Heart right ventricle (tissue), 16 donors: ENCODE measurements at regions not wholly inside any gene's neighbourhood (a gene's known extent, or its start where the extent isn't known, plus 50 kb on each side); places are given as distances from the start of the nearest gene placed in this dataset.

Source experiments
- ATAC-seq, 8 donors: fragments of 200-7000 bp; cut with Tn5 transposase; one replicate each; pipeline ENCODE4 v1.9.1; 2020; ENCODE audit warnings: mild to moderate bottlenecking in 8 of 8, moderate library complexity in 8 of 8, moderate number of reproducible peaks in 1 of 8
- DNase-seq, 2 donors: peaks; one replicate each; pipeline ENCODE4 v3.0.0-alpha.2; 2020
- H3K27ac ChIP-seq, 10 donors: fragments of 200-600 bp; sonication (generic) in 2 of 10; one replicate each; pipeline versions ENCODE4 v1.5.0 to v1.8.0; 2020 to 2022; ENCODE audit warnings: mild to moderate bottlenecking in 3 of 10
- H3K27me3 ChIP-seq, 7 donors: fragments of 200-600 bp; one replicate each; pipeline ENCODE4 v1.8.0; 2021 to 2022; ENCODE audit warnings: mild to moderate bottlenecking in 2 of 7
- H3K36me3 ChIP-seq, 9 donors: fragments of 200-600 bp; sonication (generic) in 1 of 9; one replicate each; pipeline versions ENCODE4 v1.5.0 to v1.8.0; 2020 to 2022; ENCODE audit warnings: mild to moderate bottlenecking in 2 of 9
- H3K4me1 ChIP-seq, 9 donors: fragments of 200-600 bp; sonication (generic) in 1 of 9; one replicate each; pipeline versions ENCODE4 v1.5.0 to v1.8.0; 2020 to 2022; ENCODE audit warnings: mild to moderate bottlenecking in 4 of 9
- H3K4me3 ChIP-seq, 10 donors: fragments of 200-600 bp; sonication (generic) in 2 of 10; one replicate each; pipeline versions ENCODE4 v1.5.0 to v1.8.0; 2020 to 2022; ENCODE audit warnings: mild to moderate bottlenecking in 7 of 10, moderate library complexity in 2 of 10
- H3K9me3 ChIP-seq, 11 donors: fragments of 200-600 bp in 10 of 11; sonication (generic) in 2 of 11; one replicate each; pipeline versions ENCODE4 v1.5.0 to v1.8.0; 2013 to 2022; ENCODE audit warnings: mild to moderate bottlenecking in 2 of 11, control low read depth in 1 of 11, moderate library complexity in 1 of 11
- WGBS, 2 donors: extraction: QIAGEN DNeasy Blood & Tissue Kit; methylation state at CpG; one replicate each; pipeline ENCODE4 v1.1.7; 2013; ENCODE audit warnings: inconsistent platforms in 1 of 2; 5-methylcytosine and 5-hydroxymethylcytosine counted together
- intact Hi-C, 10 donors: fragments of 100-400 bp; cut with DNase I; formaldehyde crosslinking; loops; one replicate each; pipeline versions ENCODE4 v1.11.1 to v1.14.2; 2022
- TF ChIP-seq, protein P1 (sequence below), 9 donors: fragments of 200-600 bp; sonication (generic) in 2 of 9; IDR thresholded peaks; one replicate each; pipeline versions ENCODE4 v1.5.0 to v1.8.0; 2021 to 2022; ENCODE audit warnings: antibody characterized with exemption in 9 of 9, mild to moderate bottlenecking in 5 of 9, moderate library complexity in 1 of 9
- donor health status: Arrhythmogenic right ventricular cardiomyopathy.
- donor health status: ischemic (EF 13 %, LVEDD 7.1; RV severe dilation, severe dysfunction).
- donor health status: healthy with polysubstance abuse.
- donor health status: DM: no; HTN: yes; CAD: no.
- donor health status: DM: no; HTN: no; CAD: no.
- donor health status: ischemic (EF 25% LVEDD 6.9; RV normal size, moderate dysfunction).
- donor health status: ischemic (EF 25% LVEDD 5.7; RV mildly dilated, moderate dysfunction).
- donor health status: healthy.
- donor health status: DM: yes; HTN: yes; CAD: no.
- donor health status: Ischemic cardiomyopathy.
- donor health status: ischemic (EF 35%, LVEDD 5.7; RV mildly dilated, moderate dysfunction).
- donor health status: nonischemic (EF 11% LVEDD 7.7; RV severe dilation, severe dysfunction).
- donor health status: DM: yes; HTN: yes; CAD: no.
- donor health status: PGD.
- donor health status: ischemic (EF 29% LVEDD 5.4; RV normal size, mild dysfunction).
- donor health status: nonischemic (EF 23%, LVEDD 6.1; RV moderate dilation, normal function).

DNA sequence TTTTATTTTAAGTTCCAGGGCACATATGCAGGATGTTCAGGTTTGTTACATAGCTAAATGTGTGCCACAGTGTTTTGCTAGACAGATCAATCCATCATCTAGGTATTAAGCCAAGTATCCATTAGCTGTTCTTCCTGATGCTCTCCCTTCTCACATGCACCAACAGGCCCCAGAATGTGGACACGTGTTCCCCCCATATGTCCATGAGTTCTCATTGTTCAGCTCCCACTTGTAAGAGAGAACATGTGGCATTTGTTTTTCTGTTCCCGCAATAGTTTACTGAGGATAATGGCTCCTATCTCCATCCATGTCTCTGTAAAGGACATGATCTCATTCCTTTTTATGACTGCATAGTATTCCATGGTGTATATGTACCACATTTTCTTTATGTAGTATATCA is 374.8 kb upstream of the FAT1 start:
- ATAC-seq = no peak
- H3K4me1 ChIP-seq = no peaks in the 10 kb centered on the region
- H3K9me3 ChIP-seq = peaks cover 0 to 23% (median 3%) of the 10 kb centered on the region in 11 donors
- intact Hi-C loops = no loop called here
- no peak overlapping the region for H3K4me3 ChIP-seq
- H3K27me3 ChIP-seq = peaks cover 0 to 4% (median 0%) of the 10 kb centered on the region in 7 donors
- TF ChIP-seq, protein P1, sequence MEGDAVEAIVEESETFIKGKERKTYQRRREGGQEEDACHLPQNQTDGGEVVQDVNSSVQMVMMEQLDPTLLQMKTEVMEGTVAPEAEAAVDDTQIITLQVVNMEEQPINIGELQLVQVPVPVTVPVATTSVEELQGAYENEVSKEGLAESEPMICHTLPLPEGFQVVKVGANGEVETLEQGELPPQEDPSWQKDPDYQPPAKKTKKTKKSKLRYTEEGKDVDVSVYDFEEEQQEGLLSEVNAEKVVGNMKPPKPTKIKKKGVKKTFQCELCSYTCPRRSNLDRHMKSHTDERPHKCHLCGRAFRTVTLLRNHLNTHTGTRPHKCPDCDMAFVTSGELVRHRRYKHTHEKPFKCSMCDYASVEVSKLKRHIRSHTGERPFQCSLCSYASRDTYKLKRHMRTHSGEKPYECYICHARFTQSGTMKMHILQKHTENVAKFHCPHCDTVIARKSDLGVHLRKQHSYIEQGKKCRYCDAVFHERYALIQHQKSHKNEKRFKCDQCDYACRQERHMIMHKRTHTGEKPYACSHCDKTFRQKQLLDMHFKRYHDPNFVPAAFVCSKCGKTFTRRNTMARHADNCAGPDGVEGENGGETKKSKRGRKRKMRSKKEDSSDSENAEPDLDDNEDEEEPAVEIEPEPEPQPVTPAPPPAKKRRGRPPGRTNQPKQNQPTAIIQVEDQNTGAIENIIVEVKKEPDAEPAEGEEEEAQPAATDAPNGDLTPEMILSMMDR (IDR thresholded peaks at IDR 0.05) = no peak
- H3K36me3 ChIP-seq = no peaks in the 10 kb centered on the region
- no peak overlapping the region for H3K27ac ChIP-seq
- DNase-seq = no peak
- WGBS, 2 donors = 42 to 44% methylated on average over 2 of the region's 2 CpGs

DNA sequence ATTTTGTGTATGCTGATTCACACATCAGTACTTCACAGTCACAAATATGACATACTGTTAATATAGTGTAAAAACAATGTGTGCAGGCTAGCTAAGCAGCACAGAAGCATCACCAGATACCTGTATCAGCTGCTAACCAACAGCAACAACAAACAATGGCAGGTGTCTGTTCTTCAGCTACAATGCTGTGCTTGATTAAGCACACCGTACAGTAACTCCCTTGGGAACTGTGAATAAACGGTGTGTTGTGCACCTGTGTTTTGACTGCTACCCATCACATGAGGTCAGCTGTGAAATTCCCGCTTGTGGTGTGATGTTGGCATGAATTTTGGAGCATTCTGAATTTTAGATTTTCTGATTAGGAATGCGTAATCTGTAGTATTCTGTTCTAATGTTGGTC is 379.7 kb upstream of the FAT1 start:
- peaks cover 0 to 8% (median 0%) of the 10 kb centered on the region in 11 donors for H3K9me3 ChIP-seq
- H3K36me3 ChIP-seq = no peaks in the 10 kb centered on the region
- intact Hi-C loops = no loop called here
- no peak for ATAC-seq
- no peak overlapping the region for H3K4me3 ChIP-seq
- 75 to 86% methylated on average over 4 of the region's 4 CpGs for WGBS, 2 donors
- DNase-seq = no peak
- no peak overlapping the region for H3K27ac ChIP-seq
- TF ChIP-seq, protein P1 (IDR thresholded peaks at IDR 0.05) = no peak
- H3K4me1 ChIP-seq = no peaks in the 10 kb centered on the region
- H3K27me3 ChIP-seq = peaks cover 0 to 5% (median 0%) of the 10 kb centered on the region in 7 donors

DNA sequence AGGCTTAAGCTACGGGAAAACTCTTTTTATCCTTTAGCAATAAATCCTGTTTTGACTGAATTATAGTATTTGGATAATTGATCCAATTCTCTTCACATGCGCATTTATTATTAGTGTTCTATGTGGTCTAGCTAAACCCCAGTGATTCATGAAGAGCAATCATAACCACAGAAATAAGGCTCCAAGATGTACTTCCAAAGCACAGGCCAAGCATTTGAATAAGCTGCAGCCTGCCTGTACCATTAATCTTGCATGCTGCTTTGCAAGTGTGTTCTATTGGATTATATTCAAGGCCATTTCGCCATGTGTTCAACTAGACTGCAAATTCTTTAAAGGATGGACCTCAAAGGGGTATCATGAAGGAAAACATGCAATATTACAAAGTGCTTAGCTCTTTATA is 385.2 kb upstream of the FAT1 start:
- H3K4me3 ChIP-seq = no peak overlapping the region
- ATAC-seq = no peak

DNA sequence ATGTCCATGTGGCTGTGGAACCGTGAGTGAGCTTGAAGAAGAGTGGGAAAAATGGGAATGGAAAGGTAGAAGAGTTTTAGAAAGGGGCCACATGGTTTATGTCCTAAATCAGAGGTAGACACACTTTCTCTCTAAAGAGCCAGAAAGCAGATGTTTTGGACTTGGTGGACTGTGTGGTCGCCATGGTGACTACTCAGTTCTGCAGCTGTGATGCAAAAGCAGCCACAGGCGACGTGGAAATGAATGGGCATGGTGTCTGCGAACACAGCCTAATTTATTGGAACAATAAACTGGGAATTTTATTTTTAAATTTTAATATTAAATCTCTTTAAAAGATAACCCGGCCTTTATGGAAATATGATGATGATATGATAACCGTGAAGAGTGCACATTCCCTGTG is 386.0 kb upstream of the FAT1 start:
- Histone ChIP-seq H3K27ac (no peak overlapping the region), H3K36me3 (no peaks in the 10 kb centered on the region), H3K27me3 (no peaks in the 10 kb centered on the region), H3K4me1 (no peaks in the 10 kb centered on the region), H3K9me3 (peaks cover 0 to 13% (median 0%) of the 10 kb centered on the region in 11 donors), H3K4me3 (no peak overlapping the region)
- no peak for ATAC-seq
- DNase-seq = no peak
- TF ChIP-seq, protein P1 (IDR thresholded peaks at IDR 0.05) = no peak
- intact Hi-C loops = no loop called here
- WGBS, 2 donors = 86 to 90% methylated on average over 7 of the region's 7 CpGs

More for the DNA sequence above, 385.2 kb upstream of the FAT1 start:
- 84 to 90% methylated on average over 3 of the region's 3 CpGs for WGBS, 2 donors
- peaks cover 0 to 13% (median 0%) of the 10 kb centered on the region in 11 donors for H3K9me3 ChIP-seq
- no peaks in the 10 kb centered on the region for H3K27me3 ChIP-seq
- no peaks in the 10 kb centered on the region for H3K4me1 ChIP-seq
- no peak for DNase-seq
- intact Hi-C loops = no loop called here
- H3K36me3 ChIP-seq = no peaks in the 10 kb centered on the region
- TF ChIP-seq, protein P1 (IDR thresholded peaks at IDR 0.05) = no peak
- H3K27ac ChIP-seq = no peak overlapping the region
